ENCODE measurements at regions not wholly inside any gene's neighbourhood (a gene's known extent, or its start where the extent isn't known, plus 50 kb on each side); places are given as distances from the start of the nearest gene placed in this dataset.

DNA sequence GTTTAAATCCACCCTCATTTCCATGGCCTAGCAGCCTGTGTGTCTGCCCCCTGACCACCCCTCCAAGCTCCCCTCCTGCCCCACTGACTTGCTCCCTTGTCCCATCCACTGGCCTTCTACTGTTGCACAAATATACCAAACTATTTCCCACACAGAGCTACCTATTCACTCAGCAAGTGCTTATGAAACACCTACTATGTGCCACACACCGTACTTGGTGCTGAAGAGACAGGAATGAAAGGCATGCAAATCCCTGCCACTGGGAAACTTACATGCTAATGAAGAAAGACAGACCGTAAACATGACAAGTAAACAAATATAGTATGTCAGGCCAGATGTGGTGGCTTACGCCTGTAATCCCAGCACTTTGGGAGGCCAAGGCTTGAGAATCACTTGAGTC lies 49.9 kb upstream of the CAPZB start:
- BruUV-seq (replicated peaks), result no TSS peak

More for the DNA sequence above, 49.9 kb upstream of the CAPZB start:
- H3K9me3 ChIP-seq (ENCODE audit: low read length), result peaks cover 5% of the 10 kb centered on the region; the same call in 1 of the 2 replicates
- ATAC-seq, result no peak
- intact Hi-C loops (cut with micrococcal nuclease; ENCODE audit: unreplicated experiment), result no loop called here
- no peak overlapping the region for H3K4me3 ChIP-seq (replicated peaks in 1 of 3; ENCODE audit: insufficient read depth in 1 of 3, low read depth in 2 of 3, low read length in 3 of 3)
- ChIA-PET POLR2A (no interaction called here), CTCF (ENCODE audit: low intra/inter-chr PET ratio, low total read pairs) (no interaction called here)
- H3K4me1 ChIP-seq (ENCODE audit: insufficient read depth, low read length), result 0 out of 2 replicates have a peak, but pooled peaks cover 4% of the 10 kb centered on the region
- H3K4me2 ChIP-seq (ENCODE audit: low read depth, low read length), result no peak overlapping the region
- no peak overlapping the region for H2AFZ ChIP-seq (ENCODE audit: low read length)
- H3K36me3 ChIP-seq (replicated peaks in 1 of 2; ENCODE audit: control insufficient read depth in 1 of 2, insufficient read depth in 2 of 2, low read length in 2 of 2), result no peaks in the 10 kb centered on the region
- no peaks in the 10 kb centered on the region for H3K27me3 ChIP-seq (ENCODE audit: control insufficient read depth in 1 of 2, insufficient read depth in 2 of 2, low read length in 2 of 2)
- in situ Hi-C loops (cut with HindIII; ENCODE audit: extremely low pct_ligation_motif_present, low pct_unique_long_range_greater_than_20kb), result no loop called here
- H3K9ac ChIP-seq (ENCODE audit: insufficient read depth, low read depth, low read length), result no peak overlapping the region
- no peaks in the 10 kb centered on the region for H3K79me2 ChIP-seq (ENCODE audit: insufficient read depth, low read length)
- FAIRE-seq, result no peak
- TF ChIP-seq ZKSCAN1 (IDR thresholded peaks at IDR 0.05; ENCODE audit: low read length) (peak; percentile 78; the same call in 1 of the 2 replicates), TCF7L2 (IDR thresholded peaks at IDR 0.05; ENCODE audit: low read depth, low read length) (no peak)
- TF ChIP-seq, protein P1, sequence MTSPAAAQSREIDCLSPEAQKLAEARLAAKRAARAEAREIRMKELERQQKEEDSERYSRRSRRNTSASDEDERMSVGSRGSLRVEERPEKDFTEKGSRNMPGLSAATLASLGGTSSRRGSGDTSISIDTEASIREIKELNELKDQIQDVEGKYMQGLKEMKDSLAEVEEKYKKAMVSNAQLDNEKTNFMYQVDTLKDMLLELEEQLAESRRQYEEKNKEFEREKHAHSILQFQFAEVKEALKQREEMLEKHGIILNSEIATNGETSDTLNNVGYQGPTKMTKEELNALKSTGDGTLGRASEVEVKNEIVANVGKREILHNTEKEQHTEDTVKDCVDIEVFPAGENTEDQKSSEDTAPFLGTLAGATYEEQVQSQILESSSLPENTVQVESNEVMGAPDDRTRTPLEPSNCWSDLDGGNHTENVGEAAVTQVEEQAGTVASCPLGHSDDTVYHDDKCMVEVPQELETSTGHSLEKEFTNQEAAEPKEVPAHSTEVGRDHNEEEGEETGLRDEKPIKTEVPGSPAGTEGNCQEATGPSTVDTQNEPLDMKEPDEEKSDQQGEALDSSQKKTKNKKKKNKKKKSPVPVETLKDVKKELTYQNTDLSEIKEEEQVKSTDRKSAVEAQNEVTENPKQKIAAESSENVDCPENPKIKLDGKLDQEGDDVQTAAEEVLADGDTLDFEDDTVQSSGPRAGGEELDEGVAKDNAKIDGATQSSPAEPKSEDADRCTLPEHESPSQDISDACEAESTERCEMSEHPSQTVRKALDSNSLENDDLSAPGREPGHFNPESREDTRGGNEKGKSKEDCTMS (CRISPR knock-in tag; conservative IDR thresholded peaks at IDR 0.05), result no peak
- WGBS (ENCODE audit: low lambda C conversion rate), result 54% methylated on average over 3 of the region's 3 CpGs
- no peaks in the 10 kb centered on the region for H4K20me1 ChIP-seq (ENCODE audit: insufficient read depth, low read length)
- no peak for DNase-seq (ENCODE audit: low spot score)
- H3K27ac ChIP-seq (ENCODE audit: extremely low read length, insufficient read depth, low read length), result no peak overlapping the region
